Liver (tissue), 3 donors: ENCODE measurements at regions not wholly inside any gene's neighbourhood (a gene's known extent, or its start where the extent isn't known, plus 50 kb on each side); places are given as distances from the start of the nearest gene placed in this dataset.

Experiments
- RAD21 ChIP-seq, 2 donors: IDR thresholded peaks; 2 replicates each; pipeline ENCODE4 v1.6.1; 2016; ENCODE audit warnings: antibody characterized with exemption in 2 of 2, mild to moderate bottlenecking in 2 of 2
- RXRA ChIP-seq, 2 donors: IDR thresholded peaks; 2 replicates each; pipeline ENCODE4 v1.6.1; 2017 to 2018; ENCODE audit warnings: antibody characterized with exemption in 2 of 2, mild to moderate bottlenecking in 1 of 2
- TAF1 ChIP-seq: conservative IDR thresholded peaks from 2 replicates; pipeline ENCODE4 v1.6.1; 2016; ENCODE audit warnings: antibody characterized with exemption, mild to moderate bottlenecking
- TF ChIP-seq, protein P1 (sequence below): fragments of 150-350 bp; IDR thresholded peaks from 2 replicates; pipeline ENCODE4 v1.5.1; 2017; ENCODE audit warnings: improper control_type of control experiment, low read depth, low read length; ENCODE audit not compliant: missing input control
- donor health status: healthy.
- donor health status: healthy.

DNA sequence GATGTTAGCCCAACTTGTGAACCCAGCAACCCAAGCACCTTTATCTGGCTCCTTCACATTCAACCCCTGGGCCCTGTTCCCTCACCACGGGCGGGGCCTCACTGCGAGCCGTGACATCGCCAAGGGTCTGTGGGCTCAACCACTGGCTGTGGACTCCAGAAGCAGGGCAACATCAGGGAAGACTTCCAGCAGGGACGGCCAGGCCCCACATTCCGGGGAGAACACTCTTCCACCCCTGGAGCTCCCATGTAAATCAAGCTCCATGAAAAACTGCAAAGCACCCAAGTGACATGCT, 175.3 kb downstream of the ERCC6L2 start:
- TF ChIP-seq, protein P1, sequence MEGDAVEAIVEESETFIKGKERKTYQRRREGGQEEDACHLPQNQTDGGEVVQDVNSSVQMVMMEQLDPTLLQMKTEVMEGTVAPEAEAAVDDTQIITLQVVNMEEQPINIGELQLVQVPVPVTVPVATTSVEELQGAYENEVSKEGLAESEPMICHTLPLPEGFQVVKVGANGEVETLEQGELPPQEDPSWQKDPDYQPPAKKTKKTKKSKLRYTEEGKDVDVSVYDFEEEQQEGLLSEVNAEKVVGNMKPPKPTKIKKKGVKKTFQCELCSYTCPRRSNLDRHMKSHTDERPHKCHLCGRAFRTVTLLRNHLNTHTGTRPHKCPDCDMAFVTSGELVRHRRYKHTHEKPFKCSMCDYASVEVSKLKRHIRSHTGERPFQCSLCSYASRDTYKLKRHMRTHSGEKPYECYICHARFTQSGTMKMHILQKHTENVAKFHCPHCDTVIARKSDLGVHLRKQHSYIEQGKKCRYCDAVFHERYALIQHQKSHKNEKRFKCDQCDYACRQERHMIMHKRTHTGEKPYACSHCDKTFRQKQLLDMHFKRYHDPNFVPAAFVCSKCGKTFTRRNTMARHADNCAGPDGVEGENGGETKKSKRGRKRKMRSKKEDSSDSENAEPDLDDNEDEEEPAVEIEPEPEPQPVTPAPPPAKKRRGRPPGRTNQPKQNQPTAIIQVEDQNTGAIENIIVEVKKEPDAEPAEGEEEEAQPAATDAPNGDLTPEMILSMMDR, result no peak
- TF ChIP-seq RXRA (IDR thresholded peaks at IDR 0.05) (no peak), RAD21 (IDR thresholded peaks at IDR 0.05) (no peak), TAF1 (no peak)
